NCI-H1105 (cell line): ENCODE measurements at regions not wholly inside any gene's neighbourhood (a gene's known extent, or its start where the extent isn't known, plus 50 kb on each side); places are given as distances from the start of the nearest gene placed in this dataset.
"Not testable (repeated sequence)": the region's sequence is repeated elsewhere in the genome, so short reads cannot be mapped to it uniquely, and the experiment has no call there.

Source experiments
- DNase-seq: peaks from one replicate; lab custom pipeline; 2025; lab: John Stamatoyannopoulos, UW

DNA sequence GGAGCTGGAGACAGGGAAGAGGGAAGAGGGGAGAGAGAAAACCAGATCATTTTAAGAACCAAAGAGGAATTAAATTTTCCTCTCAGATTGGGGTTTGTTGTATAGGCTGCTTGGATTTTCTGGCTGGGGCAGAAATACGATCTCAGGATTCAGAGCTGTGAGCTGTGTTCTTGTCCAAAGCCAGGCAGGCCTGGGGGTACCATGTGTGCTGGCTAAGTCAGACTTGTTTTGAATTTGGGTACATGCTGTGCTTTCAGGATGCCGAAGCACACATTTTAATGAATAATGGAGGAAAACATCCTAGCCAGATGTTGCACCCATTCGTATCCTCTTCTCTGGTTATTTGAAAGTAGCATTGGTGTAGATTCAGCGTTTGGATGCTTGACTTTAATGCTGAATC is 170.3 kb upstream of the PODXL start:
- DNase-seq = no peak

- DNase-seq = no peak
Observed at GRCh38 chr7:131726031-131726430, 169.6 kb upstream of the PODXL start.

DNA sequence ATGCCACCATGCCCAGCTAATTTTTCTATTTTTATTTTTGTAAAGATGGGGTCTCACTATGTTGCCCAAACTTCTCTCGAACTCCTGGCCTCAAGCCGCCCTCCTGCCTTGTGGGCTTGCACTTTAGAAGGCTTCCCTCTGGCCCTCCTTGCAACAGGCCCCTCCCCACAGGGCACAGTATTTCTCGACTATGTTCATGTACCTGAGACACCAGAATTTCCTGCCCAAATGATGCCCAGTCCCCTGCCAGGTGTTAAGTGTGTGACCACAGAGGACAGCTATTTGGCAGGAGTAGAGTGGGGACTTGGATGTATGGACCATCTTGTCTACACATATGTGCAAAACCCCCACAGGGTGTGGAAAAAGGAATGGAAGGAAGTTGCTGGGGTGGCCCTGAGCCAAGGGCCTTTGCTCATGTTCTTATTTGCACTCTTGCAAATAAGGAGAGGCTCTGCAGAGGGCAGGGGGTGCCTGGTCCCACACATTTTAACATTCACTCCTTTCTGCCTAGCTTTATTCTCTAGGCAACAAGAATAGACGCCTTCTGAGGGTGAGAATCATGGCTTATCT is 168.4 kb upstream of the PODXL start:
- no peak for DNase-seq

DNA sequence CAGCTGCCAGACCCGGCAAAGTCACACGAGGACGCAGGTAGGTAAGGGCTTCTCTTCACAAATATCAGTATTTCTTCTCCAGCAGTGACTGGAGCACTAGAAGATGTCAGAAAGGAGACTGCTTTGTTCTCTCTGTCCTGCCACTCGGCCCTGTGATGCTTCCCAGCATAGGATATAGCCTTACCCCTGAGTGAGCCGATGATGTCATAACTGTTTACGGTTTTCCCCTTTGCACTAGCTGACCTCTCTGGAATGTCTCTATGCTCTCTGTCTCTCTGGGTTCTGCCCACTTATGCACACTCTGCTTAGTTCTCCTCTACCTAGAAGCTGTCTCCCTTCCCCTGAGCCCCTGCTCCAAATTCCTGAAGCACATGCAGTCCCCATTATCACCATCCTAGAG is 167.5 kb upstream of the PODXL start:
- DNase-seq = no peak

- no peak for DNase-seq
Observed at GRCh38 chr7:131722371-131722770, 165.9 kb upstream of the PODXL start.

GRCh38 chr7:131721660-131722059 is 165.2 kb upstream of the PODXL start:
- DNase-seq = no peak

DNA sequence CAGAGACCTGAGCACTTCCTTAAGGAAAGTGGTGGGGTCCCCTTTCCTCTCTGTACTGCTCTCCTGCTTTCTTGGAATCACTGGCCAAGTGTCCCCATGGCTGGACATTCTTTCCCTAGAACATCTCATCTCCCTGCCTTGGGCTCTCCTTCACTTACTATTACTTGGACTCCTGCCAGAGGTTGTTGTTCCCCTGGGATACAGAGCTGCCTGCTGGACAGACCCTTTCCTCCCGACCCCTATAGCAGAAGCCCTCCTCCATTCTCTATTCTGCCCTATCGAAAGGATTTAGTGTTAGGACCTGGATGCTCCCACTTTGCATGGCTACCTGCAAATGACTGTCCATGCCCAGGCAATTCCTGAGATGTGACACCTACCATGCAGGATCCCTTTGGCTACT is 164.3 kb upstream of the PODXL start:
- DNase-seq = no peak

DNA sequence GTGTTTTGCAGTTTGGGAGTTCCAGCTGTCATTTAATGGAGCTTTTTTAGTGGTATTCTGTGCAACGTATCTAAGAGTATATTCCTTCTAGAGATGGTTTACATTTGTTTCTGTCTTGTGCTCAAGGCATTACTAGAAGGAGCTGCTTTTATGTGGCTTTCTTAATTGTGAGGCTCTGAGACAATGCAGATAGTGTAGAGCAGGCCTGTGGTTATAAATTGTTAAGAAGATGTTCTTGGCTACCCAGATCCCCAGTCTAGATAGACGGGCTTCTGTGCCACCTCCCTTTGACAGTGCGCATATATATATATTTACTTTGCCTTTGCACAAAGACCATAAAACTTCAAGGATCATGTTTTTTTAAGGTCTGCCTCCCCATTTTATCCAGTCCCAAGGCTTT is 160.8 kb upstream of the PODXL start:
- no peak for DNase-seq

GRCh38 chr7:131699323-131699722 is 142.9 kb upstream of the PODXL start:
- no peak for DNase-seq

DNA sequence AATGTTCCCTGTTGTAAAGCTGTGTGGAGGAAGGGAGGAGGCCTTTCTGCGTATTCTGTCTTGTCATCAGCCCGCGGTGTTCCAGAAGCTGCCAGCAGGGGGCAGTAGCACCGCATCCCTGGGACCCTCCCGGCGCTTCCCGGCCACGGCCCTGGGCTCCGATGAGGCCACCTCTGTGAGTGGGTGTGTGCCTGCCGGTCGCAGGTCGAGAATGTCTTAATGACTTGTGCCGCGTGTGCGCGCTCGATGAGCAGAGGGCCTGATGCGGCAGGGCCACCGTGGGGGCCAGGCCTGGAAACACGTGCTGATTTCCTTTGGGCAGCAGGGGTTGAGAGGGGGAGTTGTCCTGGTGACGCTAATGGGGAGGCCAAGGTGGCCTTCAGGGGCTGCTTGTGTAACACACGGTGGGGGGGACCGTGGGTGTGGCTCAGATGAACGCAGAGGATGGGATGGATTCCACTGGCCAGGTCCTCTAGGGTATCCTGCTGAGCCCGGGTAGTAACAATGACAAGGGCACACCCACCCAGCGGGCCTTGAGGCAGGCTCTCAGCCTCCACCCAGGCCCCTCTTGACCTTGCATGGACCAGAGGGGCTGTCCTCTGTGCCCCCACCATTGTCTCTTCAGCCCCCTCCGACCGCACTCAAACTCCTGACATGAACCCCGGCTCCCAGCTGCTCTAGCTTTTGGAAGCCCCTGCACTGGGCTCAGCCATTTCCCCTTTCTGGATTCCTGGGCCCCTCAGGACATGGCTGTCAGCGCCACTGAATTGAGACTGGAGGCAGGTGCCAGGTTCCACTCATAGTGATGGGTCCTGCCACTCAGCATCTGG is 135.9 kb upstream of the PODXL start:
- DNase-seq = peak; percentile 48

DNA sequence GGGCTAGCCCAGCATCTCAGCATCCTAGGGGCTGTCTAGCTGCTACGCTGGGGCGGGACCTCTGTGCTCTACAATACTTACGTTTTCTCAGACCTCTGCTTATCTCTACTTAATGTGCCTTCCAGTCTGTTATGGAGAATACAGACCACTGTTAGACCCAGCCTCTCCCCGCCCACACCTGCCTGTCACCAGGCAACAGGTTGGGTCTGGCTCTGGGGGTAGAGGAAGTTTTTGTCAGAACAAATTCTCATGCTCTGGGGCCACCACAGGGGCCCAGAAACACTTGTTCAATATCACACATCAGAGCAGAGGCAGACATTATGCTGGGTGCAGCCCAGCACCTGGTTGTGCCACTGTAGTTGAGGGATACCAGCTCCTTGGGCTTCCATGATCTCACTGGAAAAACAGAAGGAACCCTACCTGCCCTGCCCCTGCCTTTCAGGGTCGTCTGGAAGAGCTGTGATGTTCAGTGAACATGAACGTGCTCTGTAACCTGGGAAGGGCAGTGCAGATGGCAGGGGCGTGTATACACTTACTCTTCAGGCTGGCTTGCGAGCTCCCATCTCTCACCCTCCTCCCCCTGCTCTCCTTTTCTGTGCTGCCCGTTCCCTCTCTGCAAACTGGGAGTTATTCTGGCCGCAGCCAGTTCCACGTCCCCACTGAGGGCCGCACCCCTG is 135.2 kb upstream of the PODXL start:
- no peak for DNase-seq

DNA sequence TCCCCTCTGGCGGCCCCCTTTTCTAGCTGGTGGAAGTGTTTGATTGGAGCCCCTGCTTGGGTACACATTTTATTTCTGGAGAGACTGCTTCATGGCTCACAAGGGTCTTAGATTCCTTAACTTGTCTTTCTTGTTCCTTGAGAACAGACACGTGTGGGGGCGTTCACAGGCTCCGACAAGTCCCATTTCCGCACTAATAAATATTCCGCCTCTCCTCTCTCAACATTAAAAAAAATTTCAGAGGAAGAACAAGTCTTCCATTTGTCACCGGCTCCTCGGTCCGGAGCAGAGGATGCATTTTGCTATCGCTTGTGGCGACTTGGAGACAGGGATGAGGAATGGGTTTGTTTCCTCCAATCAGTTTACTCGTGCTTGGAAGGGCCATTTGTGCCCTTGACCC is 134.0 kb upstream of the PODXL start:
- DNase-seq = no peak

DNA sequence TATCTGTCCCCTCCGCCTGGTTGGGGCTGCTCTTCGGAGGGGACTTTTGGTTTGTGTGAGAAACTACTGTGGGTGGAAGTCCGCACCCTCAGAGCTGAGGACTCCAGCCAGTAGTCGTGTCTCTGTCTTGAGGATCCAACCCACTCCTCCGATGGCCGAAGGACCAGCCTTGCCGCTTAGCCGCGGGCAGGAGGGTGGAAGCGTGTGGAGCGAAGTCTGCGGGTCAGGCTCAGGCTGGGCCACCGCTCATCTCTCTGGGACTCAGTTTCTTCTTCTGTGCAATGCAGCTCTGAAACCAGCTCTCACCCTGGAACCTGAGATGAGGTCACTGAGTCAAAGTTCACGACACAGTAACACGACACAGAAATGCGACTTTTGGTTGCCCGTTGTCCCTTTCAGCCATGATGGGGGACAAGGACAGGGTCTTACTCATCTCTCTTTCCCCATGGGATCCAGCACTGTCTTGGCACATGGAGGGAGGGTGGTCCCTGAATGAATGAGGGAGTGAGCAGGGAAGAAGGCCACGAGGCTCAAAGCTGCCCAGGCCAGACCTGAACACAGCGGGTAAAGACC is 133.3 kb upstream of the PODXL start:
- no peak for DNase-seq

GRCh38 chr7:131688738-131689661 is 132.6 kb upstream of the PODXL start:
- DNase-seq = peak; percentile 46

- DNase-seq = no peak
Observed at GRCh38 chr7:131687296-131687695, 130.9 kb upstream of the PODXL start.

DNA sequence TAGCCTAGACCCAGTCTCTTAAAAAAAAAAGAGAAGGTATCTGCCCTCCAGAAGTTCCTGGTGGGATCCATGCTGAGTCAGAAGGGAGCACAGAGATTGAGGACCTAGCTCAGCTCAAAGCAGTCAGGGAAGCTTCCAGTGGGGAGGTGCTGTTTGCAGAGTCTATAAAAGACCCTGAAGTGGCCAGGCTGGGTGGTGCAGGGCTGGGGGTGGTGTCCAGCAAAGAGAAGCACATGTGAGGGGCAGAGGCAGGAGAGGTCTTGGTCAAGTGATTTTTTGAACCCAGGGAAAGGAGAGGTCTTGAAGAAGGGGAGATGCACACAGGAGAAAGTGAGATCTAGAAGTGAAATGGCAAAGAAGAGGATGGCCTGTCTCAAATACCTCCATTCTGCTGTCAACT is 130.4 kb upstream of the PODXL start:
- DNase-seq = no peak

DNA sequence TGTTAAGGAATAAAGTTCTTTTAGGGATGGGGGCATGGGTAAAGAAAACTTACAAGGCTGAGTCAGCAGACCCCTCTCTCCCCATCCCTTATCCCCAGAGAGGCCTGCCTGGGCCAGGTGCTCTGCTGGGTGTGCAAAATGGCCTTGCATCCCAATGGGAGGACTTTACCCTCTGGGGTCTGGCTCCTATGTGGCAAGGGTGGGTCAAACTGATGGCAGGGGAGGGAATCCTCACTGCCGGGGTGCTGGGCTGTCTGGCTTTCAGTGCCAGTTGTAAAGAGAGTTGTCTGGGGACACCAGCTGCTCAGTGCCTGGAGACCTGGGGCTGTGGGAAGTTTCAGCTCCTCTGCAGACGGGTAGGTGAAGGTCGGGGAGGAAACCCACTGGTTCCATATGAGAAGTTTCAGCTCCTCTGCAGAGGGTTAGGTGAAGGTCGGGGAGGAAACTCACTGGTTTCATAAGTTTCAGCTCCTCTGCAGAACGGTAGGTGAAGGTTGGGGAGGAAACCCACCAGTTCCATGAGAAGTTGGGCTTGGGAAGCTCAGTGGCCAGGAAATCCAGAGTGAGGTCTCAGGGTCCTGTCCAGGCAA is 127.2 kb upstream of the PODXL start:
- DNase-seq = no peak

DNA sequence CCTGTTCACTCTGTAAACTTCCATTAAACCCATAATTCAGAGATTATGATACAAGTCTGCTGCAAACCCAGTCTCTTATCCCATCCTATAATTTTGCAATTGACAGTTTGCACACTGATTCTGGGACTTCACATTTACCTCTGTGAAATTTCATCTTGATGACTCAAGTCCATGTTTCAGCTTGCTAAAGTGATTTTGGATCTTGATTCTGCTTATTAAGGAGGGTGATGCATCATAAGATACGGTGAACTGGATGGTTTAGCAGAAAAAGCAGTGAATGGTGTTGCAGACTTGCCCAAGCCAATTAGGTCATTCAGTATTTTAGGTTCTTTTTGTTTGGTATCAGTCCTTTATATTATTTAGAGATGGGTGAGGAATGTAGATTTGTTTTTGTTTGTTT is 125.5 kb upstream of the PODXL start:
- DNase-seq = no peak

GRCh38 chr7:131679071-131679470 is 122.6 kb upstream of the PODXL start:
- not testable (repeated sequence) for DNase-seq

DNA sequence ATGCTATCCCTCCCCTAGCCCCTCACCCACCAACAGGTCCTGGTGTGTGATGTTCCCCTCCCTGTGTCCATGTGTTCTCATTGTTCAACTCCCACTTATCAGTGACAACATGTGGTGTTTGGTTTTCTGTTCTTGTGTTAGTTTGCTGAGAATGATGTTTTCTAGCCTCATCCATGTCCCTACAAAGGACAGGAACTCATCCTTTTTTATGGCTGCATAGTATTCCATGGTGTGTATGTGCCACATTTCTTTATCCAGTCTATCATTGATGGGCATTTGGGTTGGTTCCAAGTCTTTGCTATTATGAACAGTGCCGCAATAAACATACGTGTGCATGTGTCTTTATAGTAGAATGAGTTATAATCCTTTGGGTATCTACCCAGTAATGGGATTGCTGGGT is 120.4 kb upstream of the PODXL start:
- DNase-seq = not testable (repeated sequence)

- no peak for DNase-seq
Observed at GRCh38 chr7:131674131-131674530, 117.7 kb upstream of the PODXL start.
